Stimulated activated CD8-positive, alpha-beta memory T cell treated with anti-CD3 and anti-CD28 coated beads, Interleukin-12 subunit alpha, Interleukin-12 subunit beta, amount 100 ng/mL, for 24 hours (primary cell): ENCODE measurements at regions not wholly inside any gene's neighbourhood (a gene's known extent, or its start where the extent isn't known, plus 50 kb on each side); places are given as distances from the start of the nearest gene placed in this dataset.
"Not testable (repeated sequence)": the region's sequence is repeated elsewhere in the genome, so short reads cannot be mapped to it uniquely, and the experiment has no call there.

Source experiments
- DNase-seq: peaks from one replicate; pipeline ENCODE4 v3.0.0-alpha.2; 2020; ENCODE audit errors: extremely low read depth

DNA sequence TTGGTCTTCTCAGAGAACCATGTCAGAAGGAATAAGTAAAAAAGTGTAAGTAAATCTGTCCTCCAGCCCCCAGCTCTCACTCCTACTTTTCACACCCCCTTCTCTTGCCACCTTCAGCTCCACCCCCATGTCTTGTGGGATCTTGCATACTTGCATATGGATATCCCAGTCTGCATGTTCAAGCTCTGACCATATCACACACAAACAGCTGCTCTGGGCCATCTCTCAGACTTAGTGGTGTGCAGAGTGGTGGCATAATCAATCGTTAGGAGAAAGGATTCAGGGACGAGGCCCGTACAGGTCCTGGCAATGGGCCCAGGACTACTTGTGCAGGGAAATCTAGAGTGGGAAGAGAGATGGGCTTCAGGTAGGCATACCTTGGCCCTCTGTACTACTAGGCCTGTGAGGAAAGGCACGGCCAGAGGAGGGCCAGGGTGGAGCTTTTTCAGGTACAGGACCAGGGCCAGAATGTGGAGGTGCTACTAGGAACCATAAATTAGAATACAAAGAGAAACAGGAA lies 112.0 kb upstream of the SGK1 start:
- no peak for DNase-seq

DNA sequence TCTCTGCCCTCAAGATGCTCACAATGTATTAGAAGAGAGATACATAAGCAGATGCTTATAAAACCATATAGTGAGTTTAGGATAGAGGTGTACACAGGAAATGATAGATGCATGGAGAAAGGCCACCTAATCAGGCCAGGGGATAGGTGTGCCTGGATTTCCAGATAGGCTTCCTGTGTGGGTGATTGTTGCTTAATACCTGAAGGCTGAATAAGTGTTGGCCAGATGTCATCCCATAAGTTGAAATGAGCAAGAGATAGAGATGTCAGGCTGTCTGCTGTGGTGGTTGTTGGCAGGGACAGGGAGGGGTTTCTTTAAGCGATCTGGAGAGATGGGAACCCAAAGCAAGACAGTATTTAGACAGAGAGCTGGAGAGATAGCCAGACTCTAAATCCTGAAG lies 109.8 kb upstream of the SGK1 start:
- no peak for DNase-seq

DNA sequence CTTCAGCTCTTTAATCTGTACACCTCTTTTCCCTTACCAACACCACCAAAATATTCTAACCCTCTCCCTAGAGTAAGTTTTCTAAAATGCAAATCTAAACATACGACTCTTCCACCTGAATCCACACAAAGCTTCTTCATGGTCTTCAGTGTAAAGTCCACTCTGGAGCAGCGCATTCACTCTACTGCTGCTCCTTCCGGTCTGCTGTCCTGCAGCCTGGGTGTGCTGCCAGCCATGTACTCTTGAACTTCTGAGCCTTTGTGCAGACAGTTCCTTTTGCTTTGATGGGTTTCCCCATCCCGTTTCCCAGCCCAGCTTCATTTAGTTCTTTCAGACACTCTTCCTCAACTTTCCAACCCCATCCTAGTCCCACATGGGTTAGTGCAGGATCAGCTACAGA lies 108.7 kb upstream of the SGK1 start:
- no peak for DNase-seq

DNA sequence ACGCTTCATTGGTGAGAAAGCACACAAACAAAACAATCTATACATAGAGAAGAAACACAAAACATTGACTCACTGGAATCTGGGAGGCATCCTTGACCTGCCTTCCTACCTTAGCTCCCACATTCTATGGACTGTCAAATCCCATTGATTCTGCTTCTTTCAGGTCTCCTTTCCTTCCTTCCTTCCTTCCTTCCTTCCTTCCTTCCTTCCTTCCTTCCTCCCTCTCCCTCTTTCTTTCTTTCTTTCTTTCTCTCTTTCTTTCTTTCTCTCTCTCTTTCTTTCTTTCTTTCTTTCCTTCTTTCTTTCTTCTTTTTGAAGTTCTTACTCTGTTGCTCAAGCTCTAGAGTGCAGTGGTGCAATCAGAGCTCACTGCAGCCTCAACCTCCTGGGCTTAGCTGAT lies 108.0 kb upstream of the SGK1 start:
- not testable (repeated sequence) for DNase-seq

DNA sequence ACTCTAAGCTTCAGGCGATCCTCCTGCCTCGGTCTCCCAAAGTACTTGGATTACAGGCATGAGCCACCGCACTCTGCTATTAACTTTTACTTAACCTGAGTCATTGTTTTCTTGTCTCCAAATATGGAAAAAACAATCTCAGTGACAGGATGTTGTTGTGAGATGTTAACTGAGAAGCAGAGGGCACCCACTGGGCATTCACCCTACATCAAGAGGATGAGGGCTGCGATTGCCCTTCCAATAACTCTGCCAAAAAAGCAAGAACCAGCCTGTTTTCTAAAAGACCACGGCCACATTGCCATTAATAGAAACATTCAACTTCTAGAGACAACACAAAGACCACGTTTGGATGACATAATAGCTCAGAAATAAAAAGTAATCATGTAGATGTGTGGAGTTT lies 107.6 kb upstream of the SGK1 start:
- DNase-seq, result no peak

DNA sequence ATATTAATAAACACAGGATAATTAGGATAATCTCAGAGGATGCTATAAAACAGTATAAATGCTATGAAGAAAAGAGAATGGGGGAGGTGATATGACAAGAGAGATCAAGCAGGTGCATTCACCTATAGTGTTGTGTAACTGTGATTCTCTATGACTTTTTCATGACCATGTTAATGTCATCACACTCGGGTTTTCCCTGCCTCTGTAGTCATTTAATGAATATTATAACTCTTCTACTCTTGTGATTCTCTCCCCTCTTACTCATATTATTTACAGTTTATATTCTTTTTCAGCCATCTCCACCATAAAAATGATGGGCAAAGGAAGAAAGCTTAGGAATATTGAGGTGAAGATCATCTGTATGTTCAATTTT lies 106.9 kb upstream of the SGK1 start:
- DNase-seq, result no peak

DNA sequence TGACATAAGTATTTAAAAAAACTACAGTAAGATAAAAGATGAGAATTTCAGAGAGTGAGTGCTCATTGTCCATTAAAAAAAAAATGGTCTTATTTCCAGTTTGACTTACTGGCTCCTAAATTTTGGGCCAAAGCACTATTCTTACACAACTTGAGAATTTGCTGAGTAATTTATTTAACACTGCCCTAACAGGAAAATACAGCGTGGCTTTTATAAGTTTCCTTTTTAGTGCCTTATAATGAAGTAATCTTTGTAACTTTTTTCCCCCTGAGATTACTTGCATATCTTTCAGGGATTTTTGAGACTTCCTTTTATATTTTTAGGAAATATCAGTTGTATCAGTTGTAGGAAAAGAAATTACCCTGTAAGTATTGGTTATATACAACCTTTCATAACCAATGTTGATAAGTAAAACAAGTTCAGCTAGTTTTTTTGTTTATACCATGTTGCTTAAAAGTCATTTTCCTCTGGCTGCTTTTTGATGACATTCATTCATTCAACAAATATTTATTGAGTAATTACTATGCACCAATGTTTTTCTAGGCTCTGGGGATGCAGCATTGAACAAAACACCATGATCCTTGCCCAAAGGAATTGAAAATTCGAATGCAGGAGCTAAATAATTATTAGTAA lies 106.4 kb upstream of the SGK1 start:
- DNase-seq, result no peak

DNA sequence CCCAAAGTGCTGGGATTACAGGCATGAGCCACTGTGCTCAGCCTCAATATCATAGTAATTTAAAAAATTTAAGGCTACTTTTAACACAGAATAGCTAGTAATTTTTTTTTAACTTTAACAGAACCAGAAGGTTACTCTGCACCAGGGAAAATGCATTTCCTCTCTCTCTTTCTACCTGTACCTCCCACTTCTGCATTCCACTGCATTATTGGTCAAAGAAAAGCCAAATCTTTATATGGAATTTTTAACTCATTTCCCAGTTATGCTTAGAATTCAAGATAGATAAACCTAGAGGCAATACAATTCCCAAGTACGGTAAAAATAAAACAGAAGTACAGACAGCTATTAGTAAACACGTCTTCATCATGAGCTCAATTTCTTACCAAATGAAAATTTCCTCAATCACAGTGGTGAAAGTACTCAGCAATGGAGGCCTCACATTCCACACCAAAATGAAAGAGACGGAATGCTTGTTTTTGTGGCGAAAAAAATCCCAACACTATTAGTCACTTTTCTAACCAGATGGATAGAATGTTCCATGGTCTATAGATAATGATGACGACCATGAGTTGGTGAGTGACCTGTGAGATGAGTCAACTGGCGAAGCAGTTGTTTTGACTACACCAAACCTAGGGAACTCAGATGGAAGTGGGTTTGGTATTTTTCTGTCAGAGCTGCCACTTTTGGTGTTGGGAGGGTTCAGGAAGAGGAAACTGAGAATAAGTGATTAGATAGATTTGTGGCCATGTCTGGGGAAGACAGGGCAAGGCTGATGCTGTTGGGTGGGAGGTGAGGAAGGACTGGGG lies 104.7 kb upstream of the SGK1 start:
- no peak for DNase-seq

DNA sequence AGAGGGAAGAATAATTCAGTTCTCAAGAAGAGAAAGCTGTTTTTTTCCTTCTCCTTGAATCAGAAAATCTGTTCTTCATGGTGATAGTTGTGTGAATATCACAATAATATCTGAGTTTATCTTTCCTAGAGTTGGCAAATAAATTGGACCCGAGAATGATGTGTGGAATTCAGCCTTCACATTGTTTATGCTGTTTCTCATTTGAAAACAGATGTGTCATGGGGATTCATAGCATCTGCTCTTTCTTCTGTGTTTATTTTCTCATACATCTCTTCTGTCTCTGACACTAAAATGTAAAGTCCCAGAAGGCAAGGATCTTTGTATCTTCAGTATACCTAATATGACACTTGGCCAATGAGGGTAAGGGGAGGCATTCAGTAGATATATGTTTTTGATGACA lies 103.6 kb upstream of the SGK1 start:
- no peak for DNase-seq

DNA sequence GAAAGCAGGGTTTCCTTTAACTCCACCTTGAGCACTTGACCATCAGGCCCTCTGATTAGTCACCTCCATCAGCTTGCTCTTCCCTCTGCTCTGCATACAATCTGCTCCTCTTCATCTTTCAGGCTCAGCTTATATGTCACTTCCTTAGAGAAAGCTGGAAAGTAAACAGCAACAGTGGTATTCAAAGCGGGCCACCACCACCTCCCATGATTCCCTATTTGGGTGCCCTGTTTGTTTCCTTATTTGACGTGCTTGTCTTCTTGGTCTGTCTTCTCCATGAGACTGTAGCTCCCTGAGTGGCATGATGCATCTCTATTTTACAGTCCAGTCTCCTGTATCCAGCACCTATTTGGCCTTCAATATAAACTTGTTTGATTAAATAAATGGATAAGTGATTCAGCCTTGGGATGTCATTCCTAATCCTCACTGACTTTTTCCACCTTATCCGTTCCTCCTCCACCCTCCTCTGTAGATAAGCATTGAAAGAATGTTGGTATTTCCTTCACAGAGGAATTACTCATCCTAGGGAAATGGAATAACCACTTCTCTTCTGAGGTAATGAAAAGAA lies 102.8 kb upstream of the SGK1 start:
- no peak for DNase-seq

DNA sequence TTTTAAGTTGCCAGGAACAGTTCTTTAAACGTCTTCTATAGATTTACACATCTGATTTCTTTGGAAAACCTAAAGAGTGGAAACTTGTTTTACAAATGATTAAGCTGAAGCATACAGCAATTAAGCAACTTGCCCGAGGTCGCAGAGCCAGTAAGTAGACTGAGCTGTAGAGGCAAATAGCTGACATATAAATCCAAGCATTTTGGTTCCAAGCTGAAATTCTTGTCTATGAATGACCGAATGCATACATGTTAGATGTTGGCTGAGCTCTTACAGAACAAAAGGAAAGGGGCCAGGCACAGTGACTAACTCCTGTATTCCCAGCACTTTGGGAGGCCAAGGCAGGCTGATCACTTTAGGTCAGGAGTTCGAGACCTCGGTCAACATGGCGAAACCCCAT lies 101.8 kb upstream of the SGK1 start:
- no peak for DNase-seq

DNA sequence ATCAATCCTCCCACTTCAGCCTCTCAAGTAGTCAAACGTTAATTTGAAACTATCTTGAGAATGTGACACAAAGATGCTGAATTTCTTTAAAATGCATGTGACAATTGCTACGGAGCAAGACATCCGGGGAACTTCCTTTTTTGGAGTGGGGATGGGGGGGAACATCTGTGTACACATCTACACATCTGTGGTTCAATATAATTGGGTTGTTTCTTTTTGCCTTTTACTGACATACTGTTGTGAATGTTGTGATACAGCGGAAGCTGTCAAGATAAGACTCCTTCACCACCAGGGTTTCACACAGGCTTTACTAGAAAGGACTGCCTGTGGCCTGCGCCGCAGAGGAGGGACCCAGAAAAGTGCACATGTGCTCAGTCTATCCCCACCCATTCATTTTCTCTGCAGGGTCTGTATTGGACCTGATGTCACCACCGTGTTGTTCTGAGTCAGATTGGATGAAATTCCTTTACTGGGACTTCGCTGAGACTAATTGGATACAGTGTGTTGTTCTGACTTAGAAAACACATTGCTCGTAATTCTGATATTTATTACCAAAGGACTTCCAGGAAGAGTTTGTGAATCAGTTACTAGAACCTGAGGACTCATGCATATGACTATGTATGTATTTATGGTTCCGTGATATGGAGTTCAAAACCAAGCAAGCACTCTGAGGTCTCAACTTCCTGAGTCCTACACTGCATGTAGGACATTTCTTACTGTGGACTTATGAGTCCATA lies 98.7 kb upstream of the SGK1 start:
- no peak for DNase-seq

DNA sequence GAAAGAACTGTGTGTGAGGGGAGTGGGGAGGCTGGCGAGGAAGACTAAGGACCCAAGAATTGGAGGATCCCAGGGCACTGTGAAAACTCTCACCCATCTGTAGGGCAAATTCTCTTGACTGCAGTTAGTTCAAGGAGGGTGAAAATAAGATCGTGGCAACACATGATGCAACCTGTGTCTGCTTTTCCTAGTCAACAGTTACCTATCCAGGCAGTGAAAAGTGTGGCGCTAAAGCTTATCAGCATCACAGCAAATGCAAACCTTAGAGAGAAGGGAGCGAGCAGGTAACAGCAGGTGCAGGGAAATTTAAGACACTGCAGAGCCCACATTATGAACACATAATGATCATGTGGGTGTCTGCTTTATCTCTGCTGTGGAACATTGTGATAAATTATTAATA lies 97.7 kb upstream of the SGK1 start:
- no peak for DNase-seq

DNA sequence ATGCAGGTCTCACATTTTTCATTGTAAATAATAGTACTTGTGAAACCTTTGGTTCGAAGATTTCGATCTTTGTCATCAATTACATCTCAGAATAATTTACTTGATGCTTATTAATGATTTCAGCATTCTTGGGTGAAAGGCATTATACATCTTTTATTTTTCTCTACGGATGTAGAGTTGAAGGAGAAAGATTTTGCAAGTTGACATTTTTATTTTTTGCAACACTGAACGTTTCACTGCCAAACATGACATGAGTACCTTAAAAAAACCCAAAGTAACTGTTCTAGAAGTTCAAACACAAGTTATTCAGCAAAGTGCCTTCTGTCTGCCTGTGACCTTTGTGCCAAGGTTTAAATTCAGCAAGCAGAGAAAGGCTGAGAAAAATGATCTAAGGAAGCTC lies 97.3 kb upstream of the SGK1 start:
- DNase-seq, result no peak

DNA sequence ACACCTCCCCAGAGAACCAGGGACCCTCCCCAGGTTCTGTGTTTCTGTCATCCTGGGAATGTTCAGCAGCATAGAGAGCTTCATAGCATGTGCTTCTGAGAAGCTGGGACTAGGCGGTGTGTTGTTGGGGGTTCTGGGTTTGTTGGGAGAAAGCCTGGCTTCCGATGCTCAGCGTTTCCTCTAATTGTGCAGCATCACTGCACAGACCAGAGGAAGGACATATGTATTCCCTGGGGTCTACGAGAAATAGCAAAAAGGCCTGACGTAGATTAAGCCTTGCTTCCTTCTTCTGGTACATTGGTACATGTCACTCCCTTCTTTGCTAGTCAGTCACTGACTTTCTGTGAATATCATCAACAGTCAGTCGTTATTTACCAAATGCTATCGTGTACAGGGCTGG lies 96.9 kb upstream of the SGK1 start:
- no peak for DNase-seq

DNA sequence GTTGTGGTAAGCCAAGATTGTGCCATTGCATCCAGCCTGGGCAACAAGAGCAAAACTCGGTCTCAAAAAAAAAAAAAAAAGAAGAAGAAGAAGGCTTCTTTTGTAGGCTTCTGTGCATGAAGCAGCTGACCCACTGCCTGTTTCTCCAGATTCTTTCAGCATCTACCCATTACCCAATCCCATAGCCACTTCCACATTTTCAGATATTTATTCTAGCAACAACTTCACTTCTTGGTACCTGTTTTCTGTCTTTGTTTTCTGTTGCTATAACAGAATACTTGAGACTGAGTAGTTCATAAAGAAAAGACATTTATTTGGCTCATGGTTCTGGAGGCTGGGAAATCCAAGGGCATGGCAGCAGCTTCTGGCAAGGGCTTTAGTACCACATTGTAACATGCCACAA lies 95.3 kb upstream of the SGK1 start:
- DNase-seq, result no peak

DNA sequence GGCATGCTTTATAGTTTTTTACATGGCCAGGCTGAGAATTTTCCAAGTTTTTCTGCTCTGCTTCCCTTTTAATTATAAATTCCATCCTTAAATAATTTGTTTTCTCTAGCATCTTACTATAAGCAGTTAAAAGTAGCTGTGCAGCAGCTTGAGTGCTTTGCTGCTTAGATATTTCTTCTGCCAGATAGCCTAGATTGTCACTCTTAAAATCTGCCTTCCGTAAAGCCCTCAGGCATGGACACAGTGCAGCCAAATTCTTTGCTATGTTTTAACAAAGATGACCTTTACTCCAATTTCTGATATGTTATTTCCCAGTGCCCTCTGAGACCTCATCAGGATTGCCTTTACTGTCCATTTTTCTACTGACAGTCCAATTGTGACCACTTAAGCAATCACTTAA lies 92.6 kb upstream of the SGK1 start:
- no peak for DNase-seq

DNA sequence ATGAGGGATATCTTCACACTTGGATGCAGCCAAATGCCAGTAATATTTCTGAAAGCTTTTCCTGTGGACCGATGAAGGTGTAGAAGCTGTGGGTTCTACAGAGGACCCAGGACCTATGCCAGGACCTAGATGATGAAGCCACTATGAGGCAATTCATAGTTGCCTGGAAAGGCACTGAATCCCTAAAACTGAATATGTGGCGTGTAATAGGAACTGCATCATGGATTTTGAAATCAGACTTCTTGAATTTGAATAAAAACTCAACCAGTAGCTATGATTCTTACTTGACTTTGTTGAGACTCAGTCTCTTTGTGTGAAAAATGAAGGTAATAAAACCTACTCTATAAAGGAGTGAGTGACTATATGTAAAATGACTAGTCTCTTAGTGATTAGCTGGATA lies 89.9 kb upstream of the SGK1 start:
- DNase-seq, result no peak

DNA sequence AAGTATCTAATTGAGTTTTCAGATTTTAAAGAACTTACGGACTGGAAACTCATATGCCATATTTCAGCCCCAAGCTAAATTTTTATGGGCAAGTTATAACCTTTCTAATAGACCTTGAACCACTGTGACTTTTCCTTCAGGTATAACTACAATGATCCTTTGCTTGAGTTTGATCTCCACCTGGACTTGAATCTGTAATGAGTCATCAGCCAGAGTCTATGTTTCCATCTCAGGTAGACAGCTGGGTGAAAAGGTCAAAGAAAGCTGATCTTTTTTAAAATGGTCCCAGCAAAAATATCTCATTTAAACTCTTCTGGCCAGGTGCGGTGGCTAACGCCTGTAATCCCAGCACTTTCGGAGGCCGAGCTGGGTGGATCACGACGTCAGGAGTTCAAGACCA lies 88.4 kb upstream of the SGK1 start:
- DNase-seq, result no peak

DNA sequence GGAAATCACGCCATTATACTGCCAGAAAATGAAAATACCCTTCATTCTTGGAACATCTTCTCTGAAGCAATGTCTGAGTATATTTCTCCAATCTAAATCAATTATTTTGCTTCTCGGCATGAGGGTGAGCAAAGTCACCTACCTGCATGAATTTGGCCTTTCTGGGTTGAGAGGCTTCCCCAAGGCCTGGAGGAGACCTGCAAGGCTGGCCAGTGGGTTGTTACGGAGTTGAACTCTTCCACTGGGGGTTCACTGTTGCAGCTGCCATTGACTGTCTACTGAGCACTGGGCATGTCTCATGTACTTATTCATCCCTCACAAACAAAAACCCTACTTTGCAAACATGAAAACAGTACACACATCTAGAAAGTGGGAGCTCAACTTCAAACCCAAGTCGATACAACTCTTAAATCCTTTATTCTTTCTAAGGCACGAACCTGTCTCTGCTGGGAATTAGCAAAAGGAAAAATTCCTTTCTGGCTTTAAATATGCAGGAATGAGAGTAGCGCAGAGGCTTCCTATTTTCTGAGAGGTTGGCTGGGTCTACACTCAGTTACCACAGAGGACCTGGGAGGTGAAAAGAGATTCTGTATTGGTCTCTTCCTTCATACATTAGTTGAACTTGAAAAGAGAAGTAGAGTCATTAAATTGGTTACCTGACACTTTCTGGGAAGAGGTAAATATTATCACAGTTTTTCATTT lies 87.6 kb upstream of the SGK1 start:
- no peak for DNase-seq

DNA sequence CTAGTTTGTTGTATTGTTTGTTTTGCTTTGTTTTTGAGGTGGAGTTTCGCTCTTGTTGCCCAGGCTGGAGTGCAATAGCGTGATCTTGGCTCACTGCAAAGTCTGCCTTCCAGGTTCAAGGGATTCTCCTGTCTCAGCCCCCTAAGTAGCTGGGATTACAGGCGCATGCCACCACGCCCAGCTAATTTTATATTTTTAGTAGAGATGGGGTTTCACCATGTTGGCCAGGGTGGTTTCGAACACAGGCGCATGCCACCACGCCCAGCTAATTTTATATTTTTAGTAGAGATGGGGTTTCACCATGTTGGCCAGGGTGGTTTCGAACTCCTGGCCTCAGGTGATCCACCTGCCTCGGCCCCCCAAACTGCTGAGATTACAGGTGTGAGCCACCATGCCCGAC lies 85.4 kb upstream of the SGK1 start:
- DNase-seq, result not testable (repeated sequence)
